Thymus (tissue), 11 donors: ENCODE measurements at regions not wholly inside any gene's neighbourhood (a gene's known extent, or its start where the extent isn't known, plus 50 kb on each side); places are given as distances from the start of the nearest gene placed in this dataset.

Experiments
- DNase-seq, 9 donors: peaks; one replicate each; pipeline ENCODE4 v3.0.0-alpha.2; 2013; ENCODE audit warnings: low spot score in 9 of 9, low read depth in 6 of 9, missing footprints in 1 of 9
- H3K27ac ChIP-seq, 2 donors: one replicate each; pipeline ENCODE4 v1.5.1; 2013; ENCODE audit warnings: control low read depth in 1 of 2, low read depth in 1 of 2, low read length in 1 of 2, mild to moderate bottlenecking in 1 of 2, moderate library complexity in 1 of 2
- H3K27me3 ChIP-seq, 2 donors: one replicate each; pipeline ENCODE4 v1.5.1; 2013; ENCODE audit warnings: low read length in 1 of 2; ENCODE audit not compliant: control insufficient read depth in 2 of 2, insufficient read depth in 1 of 2
- H3K36me3 ChIP-seq, 2 donors: one replicate each; pipeline ENCODE4 v1.5.1; 2013; ENCODE audit warnings: low read length in 1 of 2, mild to moderate bottlenecking in 1 of 2, moderate library complexity in 1 of 2; ENCODE audit not compliant: control insufficient read depth in 2 of 2, insufficient read depth in 2 of 2
- H3K4me1 ChIP-seq, 2 donors: one replicate each; pipeline ENCODE4 v1.5.1; 2013; ENCODE audit warnings: low read length in 2 of 2; ENCODE audit not compliant: control insufficient read depth in 2 of 2, insufficient read depth in 2 of 2
- H3K4me3 ChIP-seq, 2 donors: one replicate each; pipeline ENCODE4 v1.5.1; 2013; ENCODE audit warnings: low read length in 2 of 2, control low read depth in 1 of 2, mild to moderate bottlenecking in 1 of 2
- H3K9me3 ChIP-seq, 2 donors: one replicate each; pipeline ENCODE4 v1.5.1; 2013; ENCODE audit warnings: low read length in 1 of 2, mild to moderate bottlenecking in 1 of 2; ENCODE audit not compliant: control insufficient read depth in 2 of 2, insufficient read depth in 1 of 2
- WGBS: extraction: QIAGEN DNeasy Blood & Tissue Kit; methylation state at CpG from one replicate; pipeline ENCODE4 v1.1.7; 2013; 5-methylcytosine and 5-hydroxymethylcytosine counted together
- donor health status: healthy.

DNA sequence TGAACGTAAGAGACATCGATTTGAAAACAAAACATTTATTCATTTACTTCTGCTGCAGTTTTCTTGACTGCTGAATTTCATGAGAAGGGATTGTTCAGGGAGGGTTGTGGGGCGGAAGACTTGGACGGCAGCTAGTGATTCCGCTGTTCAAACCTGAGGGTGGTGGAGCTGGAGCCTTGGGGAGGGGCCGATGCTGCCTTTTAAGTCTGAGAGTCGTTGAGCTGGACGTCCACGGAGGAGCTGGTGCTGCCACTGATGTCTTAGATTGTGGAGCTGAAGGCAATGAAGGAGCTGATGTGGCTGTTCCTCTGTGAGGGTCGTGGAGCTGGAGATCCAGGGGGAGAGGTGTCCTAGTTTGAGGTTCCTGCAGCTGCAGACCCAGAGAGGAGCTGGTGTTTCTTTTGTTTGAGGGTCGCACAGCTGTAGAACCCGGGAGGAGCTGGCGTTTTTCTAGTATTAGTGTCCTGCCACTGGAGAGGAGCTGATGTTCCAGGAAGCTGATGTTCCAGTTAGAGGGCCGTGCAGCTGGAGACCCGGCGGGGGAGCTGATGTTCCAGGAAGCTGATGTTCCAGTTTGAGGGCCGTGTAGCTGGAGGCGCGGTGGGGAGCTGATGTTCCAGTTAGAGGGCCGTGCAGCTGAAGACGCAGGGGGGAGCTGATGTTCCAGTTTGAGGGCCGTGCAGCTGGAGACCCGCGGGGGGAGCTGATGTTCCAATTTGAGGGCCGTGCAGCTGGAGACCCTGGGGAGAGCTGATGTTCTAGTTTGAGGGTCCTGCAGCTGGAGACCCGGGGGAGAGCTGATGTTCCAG, 150.9 kb downstream of the RTP5 start:
- Histone ChIP-seq H3K4me1 (no peaks in the 10 kb centered on the region), H3K9me3 (no peaks in the 10 kb centered on the region), H3K27ac (peak overlapping the region in 1 of 2 donors; percentile 3), H3K27me3 (peaks cover 0 to 27% of the 10 kb centered on the region in 2 donors), H3K4me3 (no peak overlapping the region), H3K36me3 (peaks cover 0 to 6% of the 10 kb centered on the region in 2 donors)
- no peak for DNase-seq
- WGBS: 65% methylated on average over 26 of the region's 26 CpGs

DNA sequence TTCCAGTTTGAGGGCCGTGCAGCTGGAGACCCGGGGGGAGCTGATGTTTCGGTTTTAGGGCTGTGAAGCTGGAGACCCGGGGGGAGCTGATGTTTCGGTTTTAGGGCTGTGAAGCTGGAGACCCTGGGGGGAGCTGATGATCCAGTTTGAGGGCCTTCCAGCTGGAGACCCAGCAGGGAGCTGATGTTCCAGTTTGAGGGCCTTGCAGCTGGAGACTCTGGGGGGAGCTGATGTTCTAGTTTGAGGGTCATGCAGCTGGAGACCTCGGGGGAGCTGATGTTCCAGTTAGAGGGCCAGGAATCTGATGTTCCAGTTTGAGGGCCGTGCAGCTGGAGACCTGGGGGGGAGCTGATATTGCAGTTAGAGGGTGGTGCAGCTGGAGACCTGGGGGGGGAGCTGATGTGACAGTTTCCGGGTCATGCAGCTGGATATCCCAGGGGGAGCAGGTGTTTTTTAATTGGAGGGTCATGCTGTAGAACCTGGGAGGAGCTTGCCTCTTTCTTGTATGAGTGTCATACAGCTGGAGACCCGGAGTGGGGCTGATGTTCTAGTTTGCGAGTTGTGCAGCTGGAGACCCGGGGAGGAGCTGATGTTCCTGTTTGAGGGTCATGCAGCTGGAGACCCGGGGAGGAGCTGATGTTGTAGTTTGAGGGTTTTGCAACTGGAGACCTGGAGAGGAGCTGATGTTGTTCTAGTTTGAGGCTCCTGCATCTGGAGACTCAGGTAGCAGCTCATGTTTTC, 153.2 kb downstream of the RTP5 start:
- Histone ChIP-seq H3K36me3 (no peaks in the 10 kb centered on the region), H3K27me3 (peaks cover 0 to 27% of the 10 kb centered on the region in 2 donors), H3K4me1 (no peaks in the 10 kb centered on the region), H3K9me3 (no peaks in the 10 kb centered on the region), H3K27ac (no peak overlapping the region), H3K4me3 (no peak overlapping the region)
- 84% methylated on average over 12 of the region's 12 CpGs for WGBS
- no peak for DNase-seq

DNA sequence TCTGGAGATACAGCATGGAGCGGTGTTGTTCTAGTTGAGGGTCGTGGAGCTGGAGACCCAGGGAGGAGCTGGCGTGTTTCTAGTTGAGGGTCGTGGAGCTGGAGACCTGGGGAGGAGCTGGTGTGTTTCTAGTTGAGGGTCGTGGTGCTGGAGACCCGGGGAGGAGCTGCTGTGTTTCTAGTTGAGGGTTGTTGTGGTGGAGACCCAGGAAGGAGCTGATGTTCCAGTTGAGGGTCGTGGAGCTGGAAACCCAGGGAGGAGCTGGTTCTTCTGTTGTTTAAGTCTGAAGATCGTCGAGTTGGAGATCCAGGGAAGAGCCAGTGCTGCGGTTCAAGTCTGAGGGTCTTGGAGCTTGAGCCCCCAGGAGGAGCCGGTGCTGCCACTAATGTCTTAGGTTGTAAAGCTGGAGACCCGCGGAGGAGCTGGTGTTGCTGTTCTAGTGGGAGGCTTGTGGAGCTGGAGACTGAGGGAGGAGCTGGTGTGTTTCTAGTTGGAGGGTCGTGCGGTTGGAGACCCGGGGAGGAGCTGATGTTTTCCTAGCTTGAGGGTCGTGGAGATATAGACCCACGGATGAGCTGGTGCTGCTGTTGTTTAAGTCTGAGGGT, 155.3 kb downstream of the RTP5 start:
- no peak overlapping the region for H3K27ac ChIP-seq
- H3K9me3 ChIP-seq: no peaks in the 10 kb centered on the region
- no peak for DNase-seq
- H3K27me3 ChIP-seq: peaks cover 0 to 41% of the 10 kb centered on the region in 2 donors
- 94% methylated on average over 18 of the region's 18 CpGs for WGBS
- no peaks in the 10 kb centered on the region for H3K4me1 ChIP-seq
- no peak overlapping the region for H3K4me3 ChIP-seq
- no peaks in the 10 kb centered on the region for H3K36me3 ChIP-seq

DNA sequence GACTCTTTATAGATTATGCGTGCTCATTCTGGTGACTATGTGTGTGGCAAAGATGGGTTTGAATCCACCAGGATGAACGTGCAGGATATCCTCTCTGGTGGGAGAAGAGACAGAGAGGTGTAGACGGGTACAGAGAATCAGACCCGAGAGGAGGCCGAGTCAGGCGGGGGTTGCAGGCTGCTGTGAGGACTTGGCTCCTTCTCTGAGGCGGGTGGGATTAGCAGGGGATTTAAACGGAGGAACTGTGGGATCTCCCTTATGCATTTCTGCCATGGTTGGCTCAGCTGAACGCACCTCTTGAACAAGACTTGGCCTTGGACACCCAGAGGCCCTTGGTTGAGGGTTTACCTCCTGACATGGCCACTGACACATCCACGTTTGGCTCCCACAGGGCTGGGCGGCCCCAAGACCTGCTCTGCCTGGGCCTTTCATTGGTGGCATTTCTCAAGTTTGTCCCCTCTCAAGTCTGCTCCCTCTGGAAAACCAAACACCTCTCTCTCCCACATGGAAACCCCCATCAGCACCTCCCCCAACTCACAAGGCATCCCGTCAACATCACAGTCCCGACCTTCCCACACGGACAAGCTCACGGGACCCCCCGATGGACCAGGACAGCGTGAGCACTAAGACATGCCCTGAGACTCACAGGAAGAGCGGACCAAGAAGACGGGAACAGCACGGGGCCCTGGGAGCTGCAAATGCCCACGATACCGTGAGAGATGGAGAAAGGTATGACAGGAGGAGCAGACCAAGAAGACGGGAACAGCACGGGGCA, 158.3 kb downstream of the RTP5 start:
- 97% methylated on average over 24 of the region's 24 CpGs for WGBS

DNA sequence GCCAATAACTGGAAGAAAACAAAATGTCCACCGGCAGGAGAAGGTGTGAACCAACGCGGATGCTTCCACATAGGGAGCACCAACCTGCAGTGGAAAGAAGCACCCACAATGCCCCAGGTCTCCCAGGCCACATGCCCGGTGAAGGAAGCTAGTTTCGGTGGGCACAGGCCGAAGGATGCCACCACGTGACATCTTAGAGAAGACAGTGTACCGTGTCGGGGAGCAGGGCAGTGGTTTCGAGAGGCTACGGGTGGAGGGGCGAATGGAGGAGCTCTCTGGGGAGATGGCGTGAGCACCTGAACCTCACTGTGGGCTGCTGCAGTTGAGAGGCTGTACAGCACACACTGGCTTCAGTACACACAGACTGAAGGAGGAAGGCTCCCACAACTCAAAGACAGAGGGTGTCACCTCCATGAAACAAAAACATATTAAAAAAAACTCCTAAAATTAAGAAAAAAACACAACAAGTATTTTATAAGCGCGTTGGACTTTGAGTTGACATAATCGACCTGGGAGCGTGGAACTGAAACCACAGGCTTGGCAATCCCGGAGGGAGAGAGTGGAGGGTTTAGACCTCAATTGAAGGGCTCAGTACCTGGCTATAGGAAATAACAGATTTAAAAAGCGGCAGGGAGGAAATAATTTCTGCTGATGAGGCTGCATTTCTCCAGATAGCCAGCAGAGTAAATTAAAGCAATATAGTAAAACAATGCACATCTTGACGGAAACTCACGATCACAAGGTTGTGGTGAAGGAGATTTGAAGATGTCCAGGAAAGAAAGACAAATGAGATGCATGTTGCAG, 160.1 kb downstream of the RTP5 start:
- H3K4me3 ChIP-seq: no peak overlapping the region
- H3K27ac ChIP-seq: no peak overlapping the region
- peaks cover 0 to 59% of the 10 kb centered on the region in 2 donors for H3K27me3 ChIP-seq
- DNase-seq: no peak
- WGBS: 89% methylated on average over 21 of the region's 21 CpGs
- no peaks in the 10 kb centered on the region for H3K9me3 ChIP-seq
- no peaks in the 10 kb centered on the region for H3K36me3 ChIP-seq
- peaks cover 7 to 18% of the 10 kb centered on the region in 2 donors for H3K4me1 ChIP-seq

More for the DNA sequence above, 158.3 kb downstream of the RTP5 start:
- Histone ChIP-seq H3K36me3 (no peaks in the 10 kb centered on the region), H3K27ac (no peak overlapping the region), H3K4me1 (peaks cover 7 to 18% of the 10 kb centered on the region in 2 donors), H3K4me3 (no peak overlapping the region), H3K9me3 (no peaks in the 10 kb centered on the region), H3K27me3 (peaks cover 0 to 51% of the 10 kb centered on the region in 2 donors)
- DNase-seq: no peak

DNA sequence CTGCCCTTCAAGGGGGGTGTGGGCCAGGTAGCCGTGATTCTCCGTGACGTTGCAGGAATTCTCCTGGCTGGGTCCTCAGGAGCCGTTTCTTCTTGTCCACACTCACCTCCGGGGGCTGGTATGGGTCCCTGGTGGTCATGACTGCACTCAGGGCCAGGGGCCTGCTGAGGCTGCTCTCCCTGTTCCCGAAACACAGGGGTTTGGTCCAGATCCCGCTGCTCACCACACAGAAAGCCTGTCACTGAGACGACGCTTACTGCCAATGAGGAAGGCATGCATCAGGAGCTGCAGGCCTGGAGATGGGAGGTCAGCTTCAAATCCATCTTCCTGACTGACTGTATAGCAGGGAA, 160.7 kb downstream of the RTP5 start:
- Histone ChIP-seq H3K27me3 (peaks cover 0 to 57% of the 10 kb centered on the region in 2 donors), H3K36me3 (no peaks in the 10 kb centered on the region), H3K4me1 (peaks cover 7 to 18% of the 10 kb centered on the region in 2 donors), H3K27ac (no peak overlapping the region), H3K4me3 (no peak overlapping the region), H3K9me3 (no peaks in the 10 kb centered on the region)
- WGBS: 96% methylated on average over 9 of the region's 9 CpGs
- DNase-seq: no peak

DNA sequence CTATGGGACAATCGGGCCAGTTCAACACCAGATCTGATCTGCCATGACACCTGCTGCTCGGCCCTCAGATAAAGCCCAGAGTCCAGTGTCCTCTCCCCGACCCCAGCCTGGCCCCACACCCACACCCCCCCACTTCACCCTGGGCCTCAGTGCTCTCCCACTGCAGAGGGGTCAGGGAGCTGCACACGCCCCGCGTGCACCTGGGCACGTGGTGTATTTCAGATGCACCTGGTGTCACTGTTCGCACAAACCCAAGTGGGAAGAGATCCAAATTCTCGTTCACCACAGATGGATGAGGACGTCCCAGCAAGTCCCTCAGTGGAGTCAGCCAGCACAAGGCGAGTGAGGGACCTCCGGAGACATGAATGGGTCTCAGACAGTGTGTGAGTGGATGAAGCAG, 161.3 kb downstream of the RTP5 start:
- Histone ChIP-seq H3K9me3 (no peaks in the 10 kb centered on the region), H3K4me3 (no peak overlapping the region), H3K27ac (no peak overlapping the region), H3K36me3 (no peaks in the 10 kb centered on the region), H3K27me3 (peaks cover 0 to 62% of the 10 kb centered on the region in 2 donors), H3K4me1 (peaks cover 7 to 18% of the 10 kb centered on the region in 2 donors)
- WGBS: 76% methylated on average over 12 of the region's 12 CpGs
- DNase-seq: no peak

DNA sequence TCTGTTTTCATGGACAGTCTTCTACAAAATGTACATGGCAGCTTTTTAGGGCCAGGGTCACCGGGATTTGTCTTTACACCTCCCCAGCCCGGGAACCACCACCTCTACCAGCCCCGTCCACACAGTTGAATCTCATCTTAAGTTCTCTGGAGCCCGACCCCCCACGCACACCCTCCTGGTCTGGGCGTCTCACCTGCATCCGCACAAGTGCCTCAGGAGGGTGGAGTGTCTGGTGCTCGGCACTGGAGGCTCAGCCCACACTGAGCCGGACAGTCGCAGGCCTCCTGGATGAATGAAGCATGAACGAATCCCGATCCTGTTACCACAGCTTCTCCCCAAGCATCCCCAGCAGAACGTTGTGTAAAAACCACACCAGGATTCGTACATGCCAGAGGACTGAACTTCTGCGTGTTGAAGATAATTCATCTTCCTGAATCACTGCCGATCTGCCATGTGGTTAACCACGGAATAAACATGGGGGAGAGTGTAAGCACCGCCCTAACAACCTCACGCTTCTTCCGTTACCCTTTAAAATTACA, 162.0 kb downstream of the RTP5 start:
- no peaks in the 10 kb centered on the region for H3K36me3 ChIP-seq
- WGBS: 28% methylated on average over 20 of the region's 20 CpGs
- peak overlapping the region in 1 of 2 donors; percentile 64 for H3K27ac ChIP-seq
- peak; percentile 9 to 75 (median 30) for DNase-seq
- peaks cover 7 to 18% of the 10 kb centered on the region in 2 donors for H3K4me1 ChIP-seq
- no peaks in the 10 kb centered on the region for H3K9me3 ChIP-seq
- H3K27me3 ChIP-seq: peaks cover 0 to 69% of the 10 kb centered on the region in 2 donors
- peak overlapping the region in 1 of 2 donors; percentile 13 for H3K4me3 ChIP-seq
